GM21717 (cell line): ENCODE measurements at regions not wholly inside any gene's neighbourhood (a gene's known extent, or its start where the extent isn't known, plus 50 kb on each side); places are given as distances from the start of the nearest gene placed in this dataset.
"Not testable (repeated sequence)": the region's sequence is repeated elsewhere in the genome, so short reads cannot be mapped to it uniquely, and the experiment has no call there.

Experiments
- ATAC-seq: cut with Tn5 transposase; IDR thresholded peaks from one replicate; pipeline ENCODE4 v1.9.1; 2021; ENCODE audit warnings: mild to moderate bottlenecking, moderate library complexity; ENCODE audit not compliant: unreplicated experiment

DNA sequence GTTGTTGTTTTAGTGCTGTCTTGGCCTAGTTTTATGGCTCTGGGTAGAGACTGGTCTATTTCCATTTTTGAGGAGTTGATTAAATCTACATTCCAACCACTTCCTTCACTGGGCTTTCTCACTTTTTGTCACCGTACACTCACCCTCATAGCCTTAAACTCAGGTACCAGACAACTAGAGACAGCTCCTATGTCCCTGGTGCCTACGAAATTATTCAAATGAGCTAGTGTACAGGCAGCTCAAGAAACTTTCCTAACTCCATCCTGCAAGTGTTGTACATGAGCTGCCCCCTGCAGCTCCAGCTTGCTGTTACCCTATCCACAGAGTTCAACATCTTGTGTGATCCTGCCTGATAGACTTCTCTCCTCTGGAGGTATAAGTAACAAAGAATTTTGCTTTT, 704.8 kb upstream of the RGS18 start:
- no peak for ATAC-seq

- ATAC-seq = no peak
These were observed 700.4 kb upstream of the RGS18 start for GRCh38 chr1:191457889-191458288.

DNA sequence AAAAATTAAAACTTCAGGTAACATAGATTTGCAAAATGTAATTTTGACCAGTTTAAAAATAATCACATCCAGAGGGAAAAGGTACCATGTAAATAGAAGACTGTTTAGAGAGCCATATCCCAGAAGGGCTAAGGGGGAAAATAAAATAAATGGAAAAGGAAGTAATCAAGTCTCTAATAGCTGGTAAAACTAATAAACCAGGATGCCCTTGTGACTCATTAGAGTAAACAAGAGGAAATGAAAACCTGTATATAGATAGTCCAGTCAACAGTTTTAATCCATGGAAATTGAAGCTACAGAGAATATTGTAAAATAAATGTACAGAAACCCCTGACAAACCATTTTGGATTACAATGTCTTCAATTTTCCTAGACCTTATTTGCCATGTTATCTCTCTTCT, 698.0 kb upstream of the RGS18 start:
- no peak for ATAC-seq

GRCh38 chr1:191483988-191484387, 674.3 kb upstream of the RGS18 start:
- ATAC-seq = no peak

GRCh38 chr1:191490303-191490702, 668.0 kb upstream of the RGS18 start:
- ATAC-seq = no peak

DNA sequence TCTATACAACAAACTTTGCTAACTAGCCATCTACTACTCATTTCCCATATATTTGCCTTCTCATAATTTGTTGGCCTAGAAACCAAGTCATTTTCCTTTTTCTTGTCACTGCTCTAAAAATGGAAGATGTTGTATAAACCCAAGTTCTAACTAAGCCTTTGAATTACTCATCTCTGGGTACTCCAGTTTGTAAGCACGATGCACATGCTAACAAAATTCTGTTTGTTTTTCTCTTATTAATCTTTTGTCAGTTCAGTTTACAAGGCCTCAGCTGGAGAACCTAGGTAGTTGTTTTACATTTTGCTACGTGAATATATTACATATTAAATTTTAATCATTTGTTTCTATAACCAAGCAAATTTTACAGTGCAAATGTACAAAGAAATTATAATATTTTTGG, 663.2 kb upstream of the RGS18 start:
- no peak for ATAC-seq

GRCh38 chr1:191498318-191498717, 659.9 kb upstream of the RGS18 start:
- ATAC-seq = no peak

DNA sequence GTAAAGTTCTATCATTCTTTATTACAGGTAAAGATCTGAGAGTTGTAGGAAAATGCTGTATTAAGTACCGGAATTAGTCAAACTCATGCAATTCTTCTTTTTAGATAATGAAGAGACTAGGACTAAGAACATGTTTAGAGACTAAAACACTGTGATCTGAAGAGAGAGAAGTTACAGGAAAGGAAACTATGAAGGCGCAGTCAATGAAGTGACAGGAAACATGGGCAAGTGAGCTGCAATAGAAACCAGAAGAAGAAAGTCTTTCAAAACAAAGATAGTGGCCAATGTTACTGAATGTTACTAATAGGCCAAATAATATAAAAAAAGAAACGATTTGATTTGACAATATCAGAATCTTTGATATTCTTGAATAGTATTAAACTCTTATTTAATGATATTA, 659.4 kb upstream of the RGS18 start:
- no peak for ATAC-seq

DNA sequence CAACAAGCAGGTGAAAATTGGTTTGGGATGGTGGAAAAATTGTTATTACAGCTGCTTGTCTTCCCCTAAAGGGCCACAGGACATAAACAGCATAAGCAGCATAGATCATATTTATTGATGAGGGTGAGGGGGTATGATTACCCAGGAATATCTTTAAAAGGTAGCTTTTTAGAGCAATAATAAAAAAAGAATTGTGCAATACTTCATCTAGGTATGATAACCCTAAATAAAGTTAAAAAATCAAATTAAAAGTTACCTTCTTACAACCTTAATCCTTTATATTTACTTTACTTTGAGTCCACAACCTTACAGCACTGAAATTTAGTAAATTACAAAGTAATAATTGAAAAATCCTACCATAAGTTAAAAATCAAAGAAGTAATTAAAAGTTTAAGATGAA, 653.3 kb upstream of the RGS18 start:
- ATAC-seq = no peak

GRCh38 chr1:191508239-191508638, 650.0 kb upstream of the RGS18 start:
- ATAC-seq = no peak

DNA sequence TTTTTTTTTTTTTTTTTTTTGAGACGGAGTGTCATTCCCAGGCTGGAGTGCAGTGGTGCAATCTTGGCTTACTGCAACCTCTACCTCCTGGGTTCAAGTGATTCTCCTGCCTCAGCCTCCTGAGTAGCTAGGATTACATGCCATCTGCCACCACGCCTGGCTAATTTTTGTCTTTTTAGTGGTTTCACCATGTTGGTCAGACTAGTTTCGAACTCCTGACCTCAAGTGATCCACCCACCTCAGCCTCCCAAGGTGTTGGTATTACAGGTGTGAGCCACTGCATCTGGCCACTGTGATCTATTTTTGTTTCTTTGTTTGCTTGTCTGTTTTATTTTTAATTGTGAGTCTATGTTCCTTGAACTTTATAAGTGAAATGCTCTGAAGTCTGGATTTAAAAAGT, 646.8 kb upstream of the RGS18 start:
- ATAC-seq = not testable (repeated sequence)

DNA sequence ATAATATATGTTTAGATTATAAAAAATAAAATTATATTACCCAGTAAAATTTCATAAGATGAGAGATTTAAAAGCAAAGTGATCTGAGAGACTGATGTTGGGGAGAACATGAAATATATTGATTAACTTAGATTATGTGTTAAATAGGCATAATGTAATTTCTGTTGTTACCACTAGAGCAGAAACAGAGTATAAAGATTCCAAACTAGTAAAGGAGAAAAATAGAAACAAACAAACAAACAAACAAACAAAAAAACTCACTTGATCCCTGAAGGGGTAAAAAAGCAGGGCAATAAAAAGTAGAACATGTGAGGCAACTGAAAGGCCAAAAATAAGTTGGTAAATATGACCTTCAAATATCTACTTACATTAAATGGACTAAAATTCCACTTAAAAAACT, 640.4 kb upstream of the RGS18 start:
- no peak for ATAC-seq

- no peak for ATAC-seq
These were observed 638.7 kb upstream of the RGS18 start for GRCh38 chr1:191519519-191519918.

- no peak for ATAC-seq
These were observed 637.9 kb upstream of the RGS18 start for GRCh38 chr1:191520345-191520744.

- ATAC-seq = not testable (repeated sequence)
These were observed 632.3 kb upstream of the RGS18 start for GRCh38 chr1:191525944-191526343.

GRCh38 chr1:191528275-191528674, 630.0 kb upstream of the RGS18 start:
- no peak for ATAC-seq

DNA sequence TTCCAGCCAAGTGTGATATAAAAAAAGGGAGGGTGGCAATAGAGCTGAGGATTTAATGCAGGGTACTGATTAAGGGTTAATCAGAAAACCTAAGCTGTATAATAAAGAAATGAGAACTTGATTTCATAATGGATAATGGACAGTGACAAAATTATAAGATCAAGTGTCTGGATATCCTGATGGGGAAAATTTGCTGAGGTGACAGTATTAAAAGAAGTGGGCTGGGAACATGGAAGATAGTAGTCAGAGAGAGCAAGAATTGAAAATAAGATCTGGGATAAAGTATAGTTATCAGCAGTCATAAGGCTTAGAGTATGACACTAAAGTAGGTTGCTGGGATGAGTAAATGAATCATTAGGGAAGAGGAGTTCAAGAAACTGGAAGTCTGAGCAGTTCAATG, 627.3 kb upstream of the RGS18 start:
- no peak for ATAC-seq

DNA sequence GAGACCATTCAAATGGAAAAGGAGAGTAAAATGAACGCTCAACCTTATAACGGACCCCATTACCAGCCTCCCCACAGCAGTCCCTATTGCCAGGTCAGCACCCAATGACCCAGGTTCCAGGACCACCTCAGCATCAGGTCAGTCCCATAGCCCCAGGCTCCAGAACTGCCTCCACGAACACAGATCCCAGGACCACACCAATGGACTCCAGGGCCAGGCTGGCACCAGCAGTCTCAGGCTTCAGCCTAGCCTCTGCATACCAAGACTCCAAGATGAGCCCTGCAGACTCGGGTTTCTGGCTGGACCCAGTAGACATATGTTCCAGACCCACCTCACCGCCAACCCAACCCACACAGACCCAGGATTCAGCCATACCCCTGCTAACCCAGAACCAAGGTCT, 625.0 kb upstream of the RGS18 start:
- no peak for ATAC-seq

DNA sequence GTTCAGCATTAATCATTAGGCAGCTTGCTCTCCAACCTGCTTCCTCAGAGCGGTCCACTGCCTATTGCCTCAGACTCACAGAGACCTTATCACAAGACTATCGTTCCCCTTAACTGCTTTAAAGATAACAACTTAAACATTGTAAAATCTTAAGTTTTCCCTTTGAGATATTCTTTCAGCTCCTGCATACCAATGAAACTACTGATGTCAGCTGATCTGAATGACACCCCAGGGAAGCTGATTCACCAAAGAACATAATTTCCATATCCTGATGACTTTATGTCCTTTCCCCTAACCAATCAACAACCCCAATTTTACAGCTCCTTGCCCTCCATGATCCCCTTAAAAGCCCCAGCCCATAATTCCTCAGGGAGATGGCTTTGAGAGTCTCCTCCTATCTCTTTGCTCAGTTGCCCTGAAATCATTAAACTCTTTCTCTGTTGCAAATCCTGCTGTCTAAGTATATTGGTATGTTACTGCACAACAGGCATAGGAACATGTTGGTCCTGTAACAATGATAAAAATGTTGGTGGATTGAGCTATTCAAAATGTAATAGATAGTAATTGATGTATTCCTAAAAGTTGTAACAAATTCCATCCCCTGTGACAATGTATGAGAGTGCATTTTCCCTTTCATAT, 621.4 kb upstream of the RGS18 start:
- no peak for ATAC-seq

- no peak for ATAC-seq
These were observed 616.5 kb upstream of the RGS18 start for GRCh38 chr1:191541758-191542157.

- ATAC-seq = no peak
These were observed 615.8 kb upstream of the RGS18 start for GRCh38 chr1:191542444-191542843.

GRCh38 chr1:191546803-191547202, 611.5 kb upstream of the RGS18 start:
- no peak for ATAC-seq

- ATAC-seq = no peak
These were observed 607.2 kb upstream of the RGS18 start for GRCh38 chr1:191551019-191551418.
